SK-MEL-5 (cell line): ENCODE measurements at regions not wholly inside any gene's neighbourhood (a gene's known extent, or its start where the extent isn't known, plus 50 kb on each side); places are given as distances from the start of the nearest gene placed in this dataset.

ENCODE experiments used
- DNase-seq: peaks from one replicate; pipeline ENCODE4 v3.0.0-alpha.2; 2016; ENCODE audit warnings: low read depth, low spot score
- in situ Hi-C: cut with HindIII; loops from 2 replicates; pipeline ENCODE4 v1.10.0; 2016; ENCODE audit warnings: low sequenced_read_pairs, high pct_unique_total_duplicates, low pct_unique_long_range_greater_than_20kb

GRCh38 chr14:105863296-105864108 is 337.1 kb downstream of the TMEM121 start:
- in situ Hi-C loops: no loop called here
- no peak for DNase-seq

- in situ Hi-C loops: no loop called here
- DNase-seq: no peak
Measured at GRCh38 chr14:105864116-105864515, 337.7 kb downstream of the TMEM121 start.

GRCh38 chr14:105864651-105865265 is 338.4 kb downstream of the TMEM121 start:
- in situ Hi-C loops: no loop called here
- DNase-seq: no peak

- in situ Hi-C loops: no loop called here
- DNase-seq: no peak
Measured at GRCh38 chr14:105865266-105865903, 339.0 kb downstream of the TMEM121 start.

- DNase-seq: no peak
- in situ Hi-C loops: no loop called here
Measured at GRCh38 chr14:105865904-105866840, 339.8 kb downstream of the TMEM121 start.

GRCh38 chr14:105866841-105867321 is 340.5 kb downstream of the TMEM121 start:
- DNase-seq: no peak
- in situ Hi-C loops: no loop called here

- no peak for DNase-seq
- in situ Hi-C loops: no loop called here
Measured at GRCh38 chr14:105867961-105868599, 341.7 kb downstream of the TMEM121 start.

GRCh38 chr14:105871590-105871989 is 345.2 kb downstream of the TMEM121 start:
- in situ Hi-C loops: no loop called here
- DNase-seq: no peak

- in situ Hi-C loops: no loop called here
- DNase-seq: no peak
Measured at GRCh38 chr14:105873870-105874512, 347.6 kb downstream of the TMEM121 start.

GRCh38 chr14:105876158-105876557 is 349.8 kb downstream of the TMEM121 start:
- in situ Hi-C loops: no loop called here
- no peak for DNase-seq

- in situ Hi-C loops: no loop called here
- DNase-seq: no peak
Measured at GRCh38 chr14:105876829-105877228, 350.4 kb downstream of the TMEM121 start.

- DNase-seq: no peak
Measured at GRCh38 chr14:105877645-105878044, 351.3 kb downstream of the TMEM121 start.

GRCh38 chr14:105878125-105878524 is 351.7 kb downstream of the TMEM121 start:
- DNase-seq: no peak
- in situ Hi-C loops: no loop called here

More at GRCh38 chr14:105877645-105878044, 351.3 kb downstream of the TMEM121 start:
- in situ Hi-C loops: no loop called here

- no peak for DNase-seq
Measured at GRCh38 chr14:105878554-105878953, 352.2 kb downstream of the TMEM121 start.

GRCh38 chr14:105879503-105879866 is 353.1 kb downstream of the TMEM121 start:
- DNase-seq: no peak
- in situ Hi-C loops: no loop called here

More at GRCh38 chr14:105878554-105878953, 352.2 kb downstream of the TMEM121 start:
- in situ Hi-C loops: no loop called here

- in situ Hi-C loops: no loop called here
- DNase-seq: no peak
Measured at GRCh38 chr14:105879867-105880561, 353.6 kb downstream of the TMEM121 start.
